ENCODE measurements at regions not wholly inside any gene's neighbourhood (a gene's known extent, or its start where the extent isn't known, plus 50 kb on each side); places are given as distances from the start of the nearest gene placed in this dataset.
A peak's percentile ranks its signal among the peaks of the same experiment; 100 is the strongest.

DNA sequence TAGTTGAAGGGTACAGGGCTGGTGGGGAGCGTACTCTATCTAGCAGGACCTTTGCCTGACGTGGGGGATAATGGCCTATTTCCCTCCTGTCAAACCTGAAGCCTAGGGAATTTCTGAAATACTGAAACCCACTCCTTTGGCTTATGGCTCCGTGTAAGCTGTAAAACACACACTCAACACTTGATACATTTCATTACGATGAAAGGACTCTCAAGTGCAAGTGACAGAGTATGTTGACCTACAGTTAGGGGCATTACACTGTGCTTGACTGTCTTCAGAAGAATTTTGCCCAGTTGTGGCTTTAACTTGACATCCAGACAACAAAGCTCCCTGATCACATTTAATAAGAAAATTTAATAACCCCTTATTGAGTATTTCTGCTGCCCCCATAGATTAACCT, 194.3 kb downstream of the BAMBI start:
- Histone ChIP-seq H3K9me3 (replicated peaks; ENCODE audit: control insufficient read depth, insufficient read depth, low read depth, low read length) (no peaks in the 10 kb centered on the region), H2AFZ (ENCODE audit: low read depth, low read length) (0 out of 2 replicates have a peak overlapping the region, but pooled peaks have one; percentile 22), H3K79me2 (ENCODE audit: control insufficient read depth, insufficient read depth, low read length) (no peaks in the 10 kb centered on the region), H3K9ac (ENCODE audit: insufficient read depth in 1 of 2, low read depth in 2 of 2, low read length in 2 of 2) (no peak overlapping the region), H3K4me3 (no peak overlapping the region), H3K36me3 (ENCODE audit: control insufficient read depth, insufficient read depth, low read length) (no peaks in the 10 kb centered on the region), H4K20me1 (replicated peaks; ENCODE audit: control insufficient read depth, insufficient read depth, low read length) (no peaks in the 10 kb centered on the region), H3K27ac (ENCODE audit: extremely low read depth, low read depth, low read length) (no peak overlapping the region), H3K4me2 (ENCODE audit: insufficient read depth, low read length) (no peak overlapping the region), H3K4me1 (replicated peaks in 1 of 2; ENCODE audit: control insufficient read depth in 2 of 2, insufficient read depth in 2 of 2, low read length in 2 of 2) (no peaks in the 10 kb centered on the region), H3K27me3 (ENCODE audit: control insufficient read depth in 2 of 2, insufficient read depth in 2 of 2, low read length in 2 of 2) (no peaks in the 10 kb centered on the region), H3K9me1 (ENCODE audit: control insufficient read depth, insufficient read depth, low read length) (no peaks in the 10 kb centered on the region)
- intact Hi-C loops (cut with micrococcal nuclease) (no loop called here), in situ Hi-C loops (cut with MboI) (loop anchor here (10.0 kb wide), 1 partner anchor 197 kb away; the partner anchor contains the start of gene BAMBI)
- no peak for ATAC-seq
- FAIRE-seq, result no peak
- ChIA-PET POLR2A (interaction anchor here (1.0 kb wide), 2 partner anchors 11 to 249 kb away, joined by 3 to 4 read pairs; no protein-coding TSS in a partner anchor), CTCF (ENCODE audit: low intra/inter-chr PET ratio) (no interaction called here)
- 67% methylated on average over 4 of the region's 4 CpGs for WGBS (ENCODE audit: insufficient coverage, low coverage, missing lambda C conversion rate)
- no TSS peak for BruUV-seq (replicated peaks)
- DNase-seq (ENCODE audit: extremely low read depth in 1 of 4, low spot score in 3 of 4), result no peak
- TF ChIP-seq ZNF217 (CRISPR knock-in tag; IDR thresholded peaks at IDR 0.05) (no peak), ZNF224 (CRISPR knock-in tag; IDR thresholded peaks at IDR 0.05) (no peak), ARID2 (IDR thresholded peaks at IDR 0.05) (no peak), SREBF1 (IDR thresholded peaks at IDR 0.05; ENCODE audit: borderline replicate concordance, low read depth, low read length) (no peak), ADNP (tag; IDR thresholded peaks at IDR 0.05) (no peak), SMAD1 (IDR thresholded peaks at IDR 0.05; ENCODE audit: low read depth, low read length, partially characterized antibody) (no peak), ZNF197 (CRISPR knock-in tag; IDR thresholded peaks at IDR 0.05; ENCODE audit: low read depth) (no peak), ZNF165 (CRISPR knock-in tag; IDR thresholded peaks at IDR 0.05; ENCODE audit: borderline replicate concordance) (no peak), NCOA6 (IDR thresholded peaks at IDR 0.05) (no peak)
- TF ChIP-seq, protein P1, sequence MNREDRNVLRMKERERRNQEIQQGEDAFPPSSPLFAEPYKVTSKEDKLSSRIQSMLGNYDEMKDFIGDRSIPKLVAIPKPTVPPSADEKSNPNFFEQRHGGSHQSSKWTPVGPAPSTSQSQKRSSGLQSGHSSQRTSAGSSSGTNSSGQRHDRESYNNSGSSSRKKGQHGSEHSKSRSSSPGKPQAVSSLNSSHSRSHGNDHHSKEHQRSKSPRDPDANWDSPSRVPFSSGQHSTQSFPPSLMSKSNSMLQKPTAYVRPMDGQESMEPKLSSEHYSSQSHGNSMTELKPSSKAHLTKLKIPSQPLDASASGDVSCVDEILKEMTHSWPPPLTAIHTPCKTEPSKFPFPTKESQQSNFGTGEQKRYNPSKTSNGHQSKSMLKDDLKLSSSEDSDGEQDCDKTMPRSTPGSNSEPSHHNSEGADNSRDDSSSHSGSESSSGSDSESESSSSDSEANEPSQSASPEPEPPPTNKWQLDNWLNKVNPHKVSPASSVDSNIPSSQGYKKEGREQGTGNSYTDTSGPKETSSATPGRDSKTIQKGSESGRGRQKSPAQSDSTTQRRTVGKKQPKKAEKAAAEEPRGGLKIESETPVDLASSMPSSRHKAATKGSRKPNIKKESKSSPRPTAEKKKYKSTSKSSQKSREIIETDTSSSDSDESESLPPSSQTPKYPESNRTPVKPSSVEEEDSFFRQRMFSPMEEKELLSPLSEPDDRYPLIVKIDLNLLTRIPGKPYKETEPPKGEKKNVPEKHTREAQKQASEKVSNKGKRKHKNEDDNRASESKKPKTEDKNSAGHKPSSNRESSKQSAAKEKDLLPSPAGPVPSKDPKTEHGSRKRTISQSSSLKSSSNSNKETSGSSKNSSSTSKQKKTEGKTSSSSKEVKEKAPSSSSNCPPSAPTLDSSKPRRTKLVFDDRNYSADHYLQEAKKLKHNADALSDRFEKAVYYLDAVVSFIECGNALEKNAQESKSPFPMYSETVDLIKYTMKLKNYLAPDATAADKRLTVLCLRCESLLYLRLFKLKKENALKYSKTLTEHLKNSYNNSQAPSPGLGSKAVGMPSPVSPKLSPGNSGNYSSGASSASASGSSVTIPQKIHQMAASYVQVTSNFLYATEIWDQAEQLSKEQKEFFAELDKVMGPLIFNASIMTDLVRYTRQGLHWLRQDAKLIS (CRISPR knock-in tag; IDR thresholded peaks at IDR 0.05), result no peak
- TF ChIP-seq, protein P2, sequence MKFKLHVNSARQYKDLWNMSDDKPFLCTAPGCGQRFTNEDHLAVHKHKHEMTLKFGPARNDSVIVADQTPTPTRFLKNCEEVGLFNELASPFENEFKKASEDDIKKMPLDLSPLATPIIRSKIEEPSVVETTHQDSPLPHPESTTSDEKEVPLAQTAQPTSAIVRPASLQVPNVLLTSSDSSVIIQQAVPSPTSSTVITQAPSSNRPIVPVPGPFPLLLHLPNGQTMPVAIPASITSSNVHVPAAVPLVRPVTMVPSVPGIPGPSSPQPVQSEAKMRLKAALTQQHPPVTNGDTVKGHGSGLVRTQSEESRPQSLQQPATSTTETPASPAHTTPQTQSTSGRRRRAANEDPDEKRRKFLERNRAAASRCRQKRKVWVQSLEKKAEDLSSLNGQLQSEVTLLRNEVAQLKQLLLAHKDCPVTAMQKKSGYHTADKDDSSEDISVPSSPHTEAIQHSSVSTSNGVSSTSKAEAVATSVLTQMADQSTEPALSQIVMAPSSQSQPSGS (CRISPR knock-in tag; IDR thresholded peaks at IDR 0.05), result no peak
- TF ChIP-seq, protein P3, sequence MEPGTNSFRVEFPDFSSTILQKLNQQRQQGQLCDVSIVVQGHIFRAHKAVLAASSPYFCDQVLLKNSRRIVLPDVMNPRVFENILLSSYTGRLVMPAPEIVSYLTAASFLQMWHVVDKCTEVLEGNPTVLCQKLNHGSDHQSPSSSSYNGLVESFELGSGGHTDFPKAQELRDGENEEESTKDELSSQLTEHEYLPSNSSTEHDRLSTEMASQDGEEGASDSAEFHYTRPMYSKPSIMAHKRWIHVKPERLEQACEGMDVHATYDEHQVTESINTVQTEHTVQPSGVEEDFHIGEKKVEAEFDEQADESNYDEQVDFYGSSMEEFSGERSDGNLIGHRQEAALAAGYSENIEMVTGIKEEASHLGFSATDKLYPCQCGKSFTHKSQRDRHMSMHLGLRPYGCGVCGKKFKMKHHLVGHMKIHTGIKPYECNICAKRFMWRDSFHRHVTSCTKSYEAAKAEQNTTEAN (CRISPR knock-in tag; IDR thresholded peaks at IDR 0.05), result no peak
- TF ChIP-seq, protein P4, sequence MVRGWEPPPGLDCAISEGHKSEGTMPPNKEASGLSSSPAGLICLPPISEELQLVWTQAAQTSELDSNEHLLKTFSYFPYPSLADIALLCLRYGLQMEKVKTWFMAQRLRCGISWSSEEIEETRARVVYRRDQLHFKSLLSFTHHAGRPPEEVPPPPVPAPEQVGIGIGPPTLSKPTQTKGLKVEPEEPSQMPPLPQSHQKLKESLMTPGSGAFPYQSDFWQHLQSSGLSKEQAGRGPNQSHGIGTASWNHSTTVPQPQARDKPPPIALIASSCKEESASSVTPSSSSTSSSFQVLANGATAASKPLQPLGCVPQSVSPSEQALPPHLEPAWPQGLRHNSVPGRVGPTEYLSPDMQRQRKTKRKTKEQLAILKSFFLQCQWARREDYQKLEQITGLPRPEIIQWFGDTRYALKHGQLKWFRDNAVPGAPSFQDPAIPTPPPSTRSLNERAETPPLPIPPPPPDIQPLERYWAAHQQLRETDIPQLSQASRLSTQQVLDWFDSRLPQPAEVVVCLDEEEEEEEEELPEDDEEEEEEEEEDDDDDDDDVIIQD (CRISPR knock-in tag; IDR thresholded peaks at IDR 0.05), result no peak
- TF ChIP-seq, protein P5, sequence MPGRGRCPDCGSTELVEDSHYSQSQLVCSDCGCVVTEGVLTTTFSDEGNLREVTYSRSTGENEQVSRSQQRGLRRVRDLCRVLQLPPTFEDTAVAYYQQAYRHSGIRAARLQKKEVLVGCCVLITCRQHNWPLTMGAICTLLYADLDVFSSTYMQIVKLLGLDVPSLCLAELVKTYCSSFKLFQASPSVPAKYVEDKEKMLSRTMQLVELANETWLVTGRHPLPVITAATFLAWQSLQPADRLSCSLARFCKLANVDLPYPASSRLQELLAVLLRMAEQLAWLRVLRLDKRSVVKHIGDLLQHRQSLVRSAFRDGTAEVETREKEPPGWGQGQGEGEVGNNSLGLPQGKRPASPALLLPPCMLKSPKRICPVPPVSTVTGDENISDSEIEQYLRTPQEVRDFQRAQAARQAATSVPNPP (IDR thresholded peaks at IDR 0.05; ENCODE audit: borderline replicate concordance, insufficient read depth, insufficient read length), result no peak
